K562 (cell line): ENCODE measurements at regions not wholly inside any gene's neighbourhood (a gene's known extent, or its start where the extent isn't known, plus 50 kb on each side); places are given as distances from the start of the nearest gene placed in this dataset.
A peak's percentile ranks its signal among the peaks of the same experiment; 100 is the strongest.

Experiments
- CAMTA2 ChIP-seq: fragments of 250-450 bp; sonication (Bioruptor Pico); conservative IDR thresholded peaks from 2 replicates; pipeline ENCODE4 v1.5.1; 2022
- HNRNPK ChIP-seq: fragments of 200-400 bp; formaldehyde crosslinking; IDR thresholded peaks from one replicate; pipeline ENCODE4 v1.6.1; 2018; ENCODE audit warnings: mild to moderate bottlenecking, low read depth, low read length; ENCODE audit not compliant: poor library complexity, severe bottlenecking
- JUND ChIP-seq, 2 experiments: IDR thresholded peaks; 2 replicates in 1 of 2; 3 replicates in 1 of 2; pipeline ENCODE4 v1.6.1; 2011; ENCODE audit warnings: borderline replicate concordance in 2 of 2, low read depth in 2 of 2, low read length in 2 of 2, improper control_type of control experiment in 1 of 2, missing biosample characterization in 1 of 2, missing genetic modification characterization in 1 of 2, missing genetic modification reagents in 1 of 2
- KLF1 ChIP-seq: fragments of 450-650 bp; IDR thresholded peaks from 2 replicates; pipeline ENCODE4 v1.6.1; 2016; ENCODE audit warnings: missing genetic modification characterization, missing compliant biosample characterization
- MEF2D ChIP-seq: conservative IDR thresholded peaks from 2 replicates; pipeline ENCODE4 v1.6.1; 2016; ENCODE audit warnings: low read depth, missing genetic modification characterization, missing compliant biosample characterization
- PHF20 ChIP-seq: fragments of 450-650 bp; IDR thresholded peaks from 2 replicates; pipeline ENCODE4 v1.6.1; 2018; ENCODE audit not compliant: partially characterized antibody
- POLR3A ChIP-seq: IDR thresholded peaks from 2 replicates; pipeline ENCODE4 v1.6.1; 2011; ENCODE audit warnings: borderline replicate concordance, mild to moderate bottlenecking, moderate library complexity; ENCODE audit not compliant: insufficient read length, insufficient read depth; ENCODE audit errors: extremely low read depth
- RUNX1 ChIP-seq: sonication (generic); IDR thresholded peaks from 2 replicates; pipeline ENCODE4 v1.6.1; 2016; ENCODE audit warnings: antibody characterized with exemption, low read depth
- TBL1XR1 ChIP-seq, 2 experiments: IDR thresholded peaks; 2 replicates each; pipeline ENCODE4 v1.6.1; 2012; ENCODE audit warnings: improper control_type of control experiment in 2 of 2, low read length in 2 of 2, mild to moderate bottlenecking in 1 of 2
- ZKSCAN3 ChIP-seq: fragments of 250-450 bp; sonication (Bioruptor Pico); IDR thresholded peaks from 2 replicates; pipeline ENCODE4 v1.4.0; 2020
- ZNF316 ChIP-seq: fragments of 450-650 bp; IDR thresholded peaks from 2 replicates; pipeline ENCODE4 v1.6.1; 2016
- ZNF57 ChIP-seq: fragments of 450-650 bp; formaldehyde crosslinking; IDR thresholded peaks from 2 replicates; pipeline ENCODE4 v1.4.0; 2020; ENCODE audit warnings: mild to moderate bottlenecking, moderate library complexity
- ZNF699 ChIP-seq: fragments of 250-450 bp; sonication (Bioruptor Pico); IDR thresholded peaks from 2 replicates; pipeline ENCODE4 v1.8.0; 2021; ENCODE audit warnings: mild to moderate bottlenecking, moderate library complexity; ENCODE audit not compliant: insufficient replicate concordance
- TF ChIP-seq, protein P1 (sequence below): sonication (generic); formaldehyde crosslinking; IDR thresholded peaks from 2 replicates; pipeline ENCODE4 v1.8.1; 2022; ENCODE audit warnings: missing genetic modification reagents
- TF ChIP-seq, protein P2 (sequence below): fragments of 450-650 bp; IDR thresholded peaks from 2 replicates; pipeline ENCODE4 v1.7.1; 2018; ENCODE audit warnings: mild to moderate bottlenecking, low read depth; ENCODE audit not compliant: partially characterized antibody
- TF ChIP-seq, protein P3 (sequence below): fragments of 200-800 bp; sonication (Bioruptor generic); IDR thresholded peaks from 2 replicates; pipeline ENCODE4 v1.6.1; 2017; ENCODE audit warnings: missing genetic modification characterization, missing compliant biosample characterization
- TF ChIP-seq, protein P4 (sequence below): fragments of 250-450 bp; sonication (Bioruptor Pico); IDR thresholded peaks from 2 replicates; pipeline ENCODE4 v1.4.0; 2020; ENCODE audit warnings: mild to moderate bottlenecking, moderate library complexity, borderline replicate concordance
- TF ChIP-seq, protein P5 (sequence below), 2 experiments: fragments of 450-650 bp in 1 of 2; sonication (generic) in 1 of 2; formaldehyde crosslinking in 1 of 2; IDR thresholded peaks in 1 of 2; conservative IDR thresholded peaks in 1 of 2; 2 replicates each; pipeline versions ENCODE4 v1.6.1 to v1.8.1; 2016 to 2023; ENCODE audit warnings: mild to moderate bottlenecking in 2 of 2, moderate library complexity in 2 of 2, inconsistent platforms in 1 of 2, missing genetic modification reagents in 1 of 2

DNA sequence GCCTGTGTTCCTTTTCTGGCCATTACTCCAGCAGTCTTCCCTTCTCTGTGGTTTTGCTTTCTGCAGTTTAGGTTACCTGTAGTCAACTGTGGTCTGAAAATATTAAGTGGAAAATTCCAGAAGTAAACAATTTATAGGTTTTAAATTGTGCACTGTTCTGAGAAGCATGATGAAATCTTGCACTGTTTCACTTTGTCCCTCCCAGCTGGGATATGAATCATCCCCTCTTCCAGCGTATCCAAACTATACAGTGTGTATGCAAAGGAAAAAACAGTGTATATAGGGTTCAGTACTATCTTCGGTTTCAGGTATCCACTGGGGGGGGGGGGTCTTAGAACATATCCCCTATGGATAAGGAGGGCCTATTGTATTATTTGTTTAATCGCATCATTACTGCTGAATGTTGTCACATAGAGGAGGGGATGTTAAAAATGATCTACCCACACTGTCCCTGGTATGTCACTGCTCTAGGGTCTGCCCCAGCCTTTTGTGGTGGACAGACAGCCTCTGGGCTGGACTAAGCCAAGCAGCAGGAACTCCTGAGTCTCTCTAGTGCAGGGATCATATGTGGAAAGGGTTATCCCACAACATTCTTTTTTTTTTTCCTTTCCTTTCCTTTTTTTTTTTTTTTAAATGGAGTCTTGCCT is 109.1 kb upstream of the MAX start (continued):
- TF ChIP-seq HNRNPK (no peak), ZNF699 (no peak), ZKSCAN3 (CRISPR knock-in tag) (no peak), TBL1XR1 (IDR thresholded peaks at IDR 0.05; ENCODE audit: low read length in 2 of 2) (no peak), JUND (IDR thresholded peaks at IDR 0.05; ENCODE audit: borderline replicate concordance, low read depth, low read length) (peak; percentile 88), JUND (tag; IDR thresholded peaks at IDR 0.05; ENCODE audit: borderline replicate concordance, low read depth, low read length) (peak; percentile 71; the same call in 1 of the 3 replicates), MEF2D (no peak), PHF20 (no peak), CAMTA2 (CRISPR knock-in tag) (no peak), ZNF57 (no peak), POLR3A (no peak), RUNX1 (no peak), ZNF316 (no peak), KLF1 (tag) (no peak)
- TF ChIP-seq, protein P1, sequence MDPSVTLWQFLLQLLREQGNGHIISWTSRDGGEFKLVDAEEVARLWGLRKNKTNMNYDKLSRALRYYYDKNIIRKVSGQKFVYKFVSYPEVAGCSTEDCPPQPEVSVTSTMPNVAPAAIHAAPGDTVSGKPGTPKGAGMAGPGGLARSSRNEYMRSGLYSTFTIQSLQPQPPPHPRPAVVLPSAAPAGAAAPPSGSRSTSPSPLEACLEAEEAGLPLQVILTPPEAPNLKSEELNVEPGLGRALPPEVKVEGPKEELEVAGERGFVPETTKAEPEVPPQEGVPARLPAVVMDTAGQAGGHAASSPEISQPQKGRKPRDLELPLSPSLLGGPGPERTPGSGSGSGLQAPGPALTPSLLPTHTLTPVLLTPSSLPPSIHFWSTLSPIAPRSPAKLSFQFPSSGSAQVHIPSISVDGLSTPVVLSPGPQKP (CRISPR knock-in tag) = no peak
- TF ChIP-seq, protein P2, sequence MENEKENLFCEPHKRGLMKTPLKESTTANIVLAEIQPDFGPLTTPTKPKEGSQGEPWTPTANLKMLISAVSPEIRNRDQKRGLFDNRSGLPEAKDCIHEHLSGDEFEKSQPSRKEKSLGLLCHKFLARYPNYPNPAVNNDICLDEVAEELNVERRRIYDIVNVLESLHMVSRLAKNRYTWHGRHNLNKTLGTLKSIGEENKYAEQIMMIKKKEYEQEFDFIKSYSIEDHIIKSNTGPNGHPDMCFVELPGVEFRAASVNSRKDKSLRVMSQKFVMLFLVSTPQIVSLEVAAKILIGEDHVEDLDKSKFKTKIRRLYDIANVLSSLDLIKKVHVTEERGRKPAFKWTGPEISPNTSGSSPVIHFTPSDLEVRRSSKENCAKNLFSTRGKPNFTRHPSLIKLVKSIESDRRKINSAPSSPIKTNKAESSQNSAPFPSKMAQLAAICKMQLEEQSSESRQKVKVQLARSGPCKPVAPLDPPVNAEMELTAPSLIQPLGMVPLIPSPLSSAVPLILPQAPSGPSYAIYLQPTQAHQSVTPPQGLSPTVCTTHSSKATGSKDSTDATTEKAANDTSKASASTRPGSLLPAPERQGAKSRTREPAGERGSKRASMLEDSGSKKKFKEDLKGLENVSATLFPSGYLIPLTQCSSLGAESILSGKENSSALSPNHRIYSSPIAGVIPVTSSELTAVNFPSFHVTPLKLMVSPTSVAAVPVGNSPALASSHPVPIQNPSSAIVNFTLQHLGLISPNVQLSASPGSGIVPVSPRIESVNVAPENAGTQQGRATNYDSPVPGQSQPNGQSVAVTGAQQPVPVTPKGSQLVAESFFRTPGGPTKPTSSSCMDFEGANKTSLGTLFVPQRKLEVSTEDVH = no peak
- TF ChIP-seq, protein P3, sequence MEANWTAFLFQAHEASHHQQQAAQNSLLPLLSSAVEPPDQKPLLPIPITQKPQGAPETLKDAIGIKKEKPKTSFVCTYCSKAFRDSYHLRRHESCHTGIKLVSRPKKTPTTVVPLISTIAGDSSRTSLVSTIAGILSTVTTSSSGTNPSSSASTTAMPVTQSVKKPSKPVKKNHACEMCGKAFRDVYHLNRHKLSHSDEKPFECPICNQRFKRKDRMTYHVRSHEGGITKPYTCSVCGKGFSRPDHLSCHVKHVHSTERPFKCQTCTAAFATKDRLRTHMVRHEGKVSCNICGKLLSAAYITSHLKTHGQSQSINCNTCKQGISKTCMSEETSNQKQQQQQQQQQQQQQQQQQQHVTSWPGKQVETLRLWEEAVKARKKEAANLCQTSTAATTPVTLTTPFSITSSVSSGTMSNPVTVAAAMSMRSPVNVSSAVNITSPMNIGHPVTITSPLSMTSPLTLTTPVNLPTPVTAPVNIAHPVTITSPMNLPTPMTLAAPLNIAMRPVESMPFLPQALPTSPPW (CRISPR knock-in tag) = 0 out of 2 replicates have a peak, but pooled peaks have one; percentile 15
- TF ChIP-seq, protein P4, sequence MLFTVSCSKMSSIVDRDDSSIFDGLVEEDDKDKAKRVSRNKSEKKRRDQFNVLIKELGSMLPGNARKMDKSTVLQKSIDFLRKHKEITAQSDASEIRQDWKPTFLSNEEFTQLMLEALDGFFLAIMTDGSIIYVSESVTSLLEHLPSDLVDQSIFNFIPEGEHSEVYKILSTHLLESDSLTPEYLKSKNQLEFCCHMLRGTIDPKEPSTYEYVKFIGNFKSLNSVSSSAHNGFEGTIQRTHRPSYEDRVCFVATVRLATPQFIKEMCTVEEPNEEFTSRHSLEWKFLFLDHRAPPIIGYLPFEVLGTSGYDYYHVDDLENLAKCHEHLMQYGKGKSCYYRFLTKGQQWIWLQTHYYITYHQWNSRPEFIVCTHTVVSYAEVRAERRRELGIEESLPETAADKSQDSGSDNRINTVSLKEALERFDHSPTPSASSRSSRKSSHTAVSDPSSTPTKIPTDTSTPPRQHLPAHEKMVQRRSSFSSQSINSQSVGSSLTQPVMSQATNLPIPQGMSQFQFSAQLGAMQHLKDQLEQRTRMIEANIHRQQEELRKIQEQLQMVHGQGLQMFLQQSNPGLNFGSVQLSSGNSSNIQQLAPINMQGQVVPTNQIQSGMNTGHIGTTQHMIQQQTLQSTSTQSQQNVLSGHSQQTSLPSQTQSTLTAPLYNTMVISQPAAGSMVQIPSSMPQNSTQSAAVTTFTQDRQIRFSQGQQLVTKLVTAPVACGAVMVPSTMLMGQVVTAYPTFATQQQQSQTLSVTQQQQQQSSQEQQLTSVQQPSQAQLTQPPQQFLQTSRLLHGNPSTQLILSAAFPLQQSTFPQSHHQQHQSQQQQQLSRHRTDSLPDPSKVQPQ (CRISPR knock-in tag) = no peak
- TF ChIP-seq, protein P5, sequence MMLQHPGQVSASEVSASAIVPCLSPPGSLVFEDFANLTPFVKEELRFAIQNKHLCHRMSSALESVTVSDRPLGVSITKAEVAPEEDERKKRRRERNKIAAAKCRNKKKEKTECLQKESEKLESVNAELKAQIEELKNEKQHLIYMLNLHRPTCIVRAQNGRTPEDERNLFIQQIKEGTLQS (IDR thresholded peaks at IDR 0.05) = peak; percentile 94
- TF ChIP-seq, protein P5 (CRISPR knock-in tag; conservative IDR thresholded peaks at IDR 0.05) = no peak
